ENCODE measurements at regions not wholly inside any gene's neighbourhood (a gene's known extent, or its start where the extent isn't known, plus 50 kb on each side); places are given as distances from the start of the nearest gene placed in this dataset.

GRCh38 chr16:50457979-50458491 is 89.2 kb upstream of the BRD7 start:
- TF ChIP-seq CTCF (conservative IDR thresholded peaks at IDR 0.05; ENCODE audit: low read depth in 2 of 2) (no peak), ZNF331 (CRISPR knock-in tag; IDR thresholded peaks at IDR 0.05; ENCODE audit: low read depth) (peak; percentile 23; the same call in 1 of the 2 replicates), POLR2AphosphoS5 (IDR thresholded peaks at IDR 0.05; ENCODE audit: low read depth) (no peak), REST (IDR thresholded peaks at IDR 0.05; ENCODE audit: unreplicated experiment) (no peak), EZH2 (IDR thresholded peaks at IDR 0.05; ENCODE audit: low read depth, unreplicated experiment) (no peak), EZH2phosphoT487 (IDR thresholded peaks at IDR 0.05; ENCODE audit: unreplicated experiment) (no peak), ZNF114 (CRISPR knock-in tag; IDR thresholded peaks at IDR 0.05) (peak; percentile 62; the same call in 1 of the 2 replicates), STAT1 (IDR thresholded peaks at IDR 0.05; ENCODE audit: unreplicated experiment) (no peak), CREB1 (CRISPR knock-in tag; IDR thresholded peaks at IDR 0.05; ENCODE audit: low read depth) (peak; percentile 27; the same call in 1 of the 2 replicates)
- TF ChIP-seq, protein P1, sequence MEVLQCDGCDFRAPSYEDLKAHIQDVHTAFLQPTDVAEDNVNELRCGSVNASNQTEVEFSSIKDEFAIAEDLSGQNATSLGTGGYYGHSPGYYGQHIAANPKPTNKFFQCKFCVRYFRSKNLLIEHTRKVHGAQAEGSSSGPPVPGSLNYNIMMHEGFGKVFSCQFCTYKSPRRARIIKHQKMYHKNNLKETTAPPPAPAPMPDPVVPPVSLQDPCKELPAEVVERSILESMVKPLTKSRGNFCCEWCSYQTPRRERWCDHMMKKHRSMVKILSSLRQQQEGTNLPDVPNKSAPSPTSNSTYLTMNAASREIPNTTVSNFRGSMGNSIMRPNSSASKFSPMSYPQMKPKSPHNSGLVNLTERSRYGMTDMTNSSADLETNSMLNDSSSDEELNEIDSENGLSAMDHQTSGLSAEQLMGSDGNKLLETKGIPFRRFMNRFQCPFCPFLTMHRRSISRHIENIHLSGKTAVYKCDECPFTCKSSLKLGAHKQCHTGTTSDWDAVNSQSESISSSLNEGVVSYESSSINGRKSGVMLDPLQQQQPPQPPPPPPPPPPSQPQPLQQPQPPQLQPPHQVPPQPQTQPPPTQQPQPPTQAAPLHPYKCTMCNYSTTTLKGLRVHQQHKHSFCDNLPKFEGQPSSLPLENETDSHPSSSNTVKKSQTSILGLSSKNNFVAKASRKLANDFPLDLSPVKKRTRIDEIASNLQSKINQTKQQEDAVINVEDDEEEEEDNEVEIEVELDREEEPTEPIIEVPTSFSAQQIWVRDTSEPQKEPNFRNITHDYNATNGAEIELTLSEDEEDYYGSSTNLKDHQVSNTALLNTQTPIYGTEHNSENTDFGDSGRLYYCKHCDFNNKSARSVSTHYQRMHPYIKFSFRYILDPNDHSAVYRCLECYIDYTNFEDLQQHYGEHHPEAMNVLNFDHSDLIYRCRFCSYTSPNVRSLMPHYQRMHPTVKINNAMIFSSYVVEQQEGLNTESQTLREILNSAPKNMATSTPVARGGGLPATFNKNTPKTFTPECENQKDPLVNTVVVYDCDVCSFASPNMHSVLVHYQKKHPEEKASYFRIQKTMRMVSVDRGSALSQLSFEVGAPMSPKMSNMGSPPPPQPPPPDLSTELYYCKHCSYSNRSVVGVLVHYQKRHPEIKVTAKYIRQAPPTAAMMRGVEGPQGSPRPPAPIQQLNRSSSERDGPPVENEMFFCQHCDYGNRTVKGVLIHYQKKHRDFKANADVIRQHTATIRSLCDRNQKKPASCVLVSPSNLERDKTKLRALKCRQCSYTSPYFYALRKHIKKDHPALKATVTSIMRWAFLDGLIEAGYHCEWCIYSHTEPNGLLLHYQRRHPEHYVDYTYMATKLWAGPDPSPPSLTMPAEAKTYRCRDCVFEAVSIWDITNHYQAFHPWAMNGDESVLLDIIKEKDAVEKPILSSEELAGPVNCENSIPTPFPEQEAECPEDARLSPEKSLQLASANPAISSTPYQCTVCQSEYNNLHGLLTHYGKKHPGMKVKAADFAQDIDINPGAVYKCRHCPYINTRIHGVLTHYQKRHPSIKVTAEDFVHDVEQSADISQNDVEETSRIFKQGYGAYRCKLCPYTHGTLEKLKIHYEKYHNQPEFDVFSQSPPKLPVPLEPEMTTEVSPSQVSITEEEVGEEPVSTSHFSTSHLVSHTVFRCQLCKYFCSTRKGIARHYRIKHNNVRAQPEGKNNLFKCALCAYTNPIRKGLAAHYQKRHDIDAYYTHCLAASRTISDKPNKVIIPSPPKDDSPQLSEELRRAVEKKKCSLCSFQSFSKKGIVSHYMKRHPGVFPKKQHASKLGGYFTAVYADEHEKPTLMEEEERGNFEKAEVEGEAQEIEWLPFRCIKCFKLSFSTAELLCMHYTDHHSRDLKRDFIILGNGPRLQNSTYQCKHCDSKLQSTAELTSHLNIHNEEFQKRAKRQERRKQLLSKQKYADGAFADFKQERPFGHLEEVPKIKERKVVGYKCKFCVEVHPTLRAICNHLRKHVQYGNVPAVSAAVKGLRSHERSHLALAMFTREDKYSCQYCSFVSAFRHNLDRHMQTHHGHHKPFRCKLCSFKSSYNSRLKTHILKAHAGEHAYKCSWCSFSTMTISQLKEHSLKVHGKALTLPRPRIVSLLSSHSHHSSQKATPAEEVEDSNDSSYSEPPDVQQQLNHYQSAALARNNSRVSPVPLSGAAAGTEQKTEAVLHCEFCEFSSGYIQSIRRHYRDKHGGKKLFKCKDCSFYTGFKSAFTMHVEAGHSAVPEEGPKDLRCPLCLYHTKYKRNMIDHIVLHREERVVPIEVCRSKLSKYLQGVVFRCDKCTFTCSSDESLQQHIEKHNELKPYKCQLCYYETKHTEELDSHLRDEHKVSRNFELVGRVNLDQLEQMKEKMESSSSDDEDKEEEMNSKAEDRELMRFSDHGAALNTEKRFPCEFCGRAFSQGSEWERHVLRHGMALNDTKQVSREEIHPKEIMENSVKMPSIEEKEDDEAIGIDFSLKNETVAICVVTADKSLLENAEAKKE (CRISPR knock-in tag; IDR thresholded peaks at IDR 0.05) = no peak
- TF ChIP-seq, protein P2, sequence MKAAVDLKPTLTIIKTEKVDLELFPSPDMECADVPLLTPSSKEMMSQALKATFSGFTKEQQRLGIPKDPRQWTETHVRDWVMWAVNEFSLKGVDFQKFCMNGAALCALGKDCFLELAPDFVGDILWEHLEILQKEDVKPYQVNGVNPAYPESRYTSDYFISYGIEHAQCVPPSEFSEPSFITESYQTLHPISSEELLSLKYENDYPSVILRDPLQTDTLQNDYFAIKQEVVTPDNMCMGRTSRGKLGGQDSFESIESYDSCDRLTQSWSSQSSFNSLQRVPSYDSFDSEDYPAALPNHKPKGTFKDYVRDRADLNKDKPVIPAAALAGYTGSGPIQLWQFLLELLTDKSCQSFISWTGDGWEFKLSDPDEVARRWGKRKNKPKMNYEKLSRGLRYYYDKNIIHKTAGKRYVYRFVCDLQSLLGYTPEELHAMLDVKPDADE (IDR thresholded peaks at IDR 0.05) = no peak

All from GM23338 (cell line).